GM10266 (cell line): ENCODE measurements at regions not wholly inside any gene's neighbourhood (a gene's known extent, or its start where the extent isn't known, plus 50 kb on each side); places are given as distances from the start of the nearest gene placed in this dataset.
"Not testable (repeated sequence)": the region's sequence is repeated elsewhere in the genome, so short reads cannot be mapped to it uniquely, and the experiment has no call there.

ENCODE experiments used
- DNase-seq: peaks from one replicate; pipeline ENCODE4 v3.0.0; 2012; ENCODE audit errors: extremely low spot score
- TF ChIP-seq, protein P1 (sequence below): IDR thresholded peaks from 2 replicates; pipeline ENCODE4 v1.5.1; 2012; ENCODE audit warnings: mild to moderate bottlenecking, low read depth; ENCODE audit not compliant: control insufficient read depth, insufficient read depth; ENCODE audit errors: missing control alignments

DNA sequence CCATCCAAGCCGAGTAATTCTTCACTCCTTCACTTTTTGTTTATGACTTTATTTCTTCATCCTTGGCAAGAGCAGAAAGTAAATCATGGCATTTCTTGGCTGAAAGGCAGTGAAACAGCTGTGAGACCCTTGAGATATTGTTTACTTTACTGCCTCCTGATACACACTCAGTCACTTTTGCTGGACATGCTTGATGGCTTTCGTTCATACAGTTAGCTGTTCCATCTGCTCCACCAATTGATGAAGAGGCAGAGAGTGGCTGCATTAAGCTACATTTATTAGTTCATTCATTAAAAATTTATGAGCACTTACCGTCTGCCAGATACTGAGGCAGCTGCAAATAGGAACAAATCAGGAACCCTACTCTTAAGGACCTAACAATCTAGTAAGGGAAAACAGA, 184.4 kb upstream of the OR13F1 start:
- no peak for DNase-seq
- TF ChIP-seq, protein P1, sequence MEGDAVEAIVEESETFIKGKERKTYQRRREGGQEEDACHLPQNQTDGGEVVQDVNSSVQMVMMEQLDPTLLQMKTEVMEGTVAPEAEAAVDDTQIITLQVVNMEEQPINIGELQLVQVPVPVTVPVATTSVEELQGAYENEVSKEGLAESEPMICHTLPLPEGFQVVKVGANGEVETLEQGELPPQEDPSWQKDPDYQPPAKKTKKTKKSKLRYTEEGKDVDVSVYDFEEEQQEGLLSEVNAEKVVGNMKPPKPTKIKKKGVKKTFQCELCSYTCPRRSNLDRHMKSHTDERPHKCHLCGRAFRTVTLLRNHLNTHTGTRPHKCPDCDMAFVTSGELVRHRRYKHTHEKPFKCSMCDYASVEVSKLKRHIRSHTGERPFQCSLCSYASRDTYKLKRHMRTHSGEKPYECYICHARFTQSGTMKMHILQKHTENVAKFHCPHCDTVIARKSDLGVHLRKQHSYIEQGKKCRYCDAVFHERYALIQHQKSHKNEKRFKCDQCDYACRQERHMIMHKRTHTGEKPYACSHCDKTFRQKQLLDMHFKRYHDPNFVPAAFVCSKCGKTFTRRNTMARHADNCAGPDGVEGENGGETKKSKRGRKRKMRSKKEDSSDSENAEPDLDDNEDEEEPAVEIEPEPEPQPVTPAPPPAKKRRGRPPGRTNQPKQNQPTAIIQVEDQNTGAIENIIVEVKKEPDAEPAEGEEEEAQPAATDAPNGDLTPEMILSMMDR: no peak

DNA sequence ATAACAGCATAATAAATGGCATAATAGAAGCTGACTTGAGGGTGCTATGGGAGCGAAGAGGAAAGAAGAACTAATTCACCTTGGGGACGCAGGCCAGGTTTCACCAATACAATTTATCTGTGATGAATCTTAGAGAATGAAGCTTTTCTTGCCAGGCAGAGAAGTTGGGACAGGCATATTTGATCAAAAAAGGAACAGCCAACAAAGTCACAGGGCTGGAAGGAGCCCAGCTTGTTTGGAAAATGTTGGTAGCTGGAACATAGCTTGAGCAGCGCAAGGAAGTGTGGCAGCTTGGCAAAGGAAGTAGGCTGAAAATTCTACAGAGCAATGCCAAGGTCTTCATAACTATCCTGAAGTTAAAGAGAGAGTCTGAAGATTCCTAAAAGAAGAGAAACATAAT, 181.5 kb upstream of the OR13F1 start:
- no peak for DNase-seq
- TF ChIP-seq, protein P1: no peak

DNA sequence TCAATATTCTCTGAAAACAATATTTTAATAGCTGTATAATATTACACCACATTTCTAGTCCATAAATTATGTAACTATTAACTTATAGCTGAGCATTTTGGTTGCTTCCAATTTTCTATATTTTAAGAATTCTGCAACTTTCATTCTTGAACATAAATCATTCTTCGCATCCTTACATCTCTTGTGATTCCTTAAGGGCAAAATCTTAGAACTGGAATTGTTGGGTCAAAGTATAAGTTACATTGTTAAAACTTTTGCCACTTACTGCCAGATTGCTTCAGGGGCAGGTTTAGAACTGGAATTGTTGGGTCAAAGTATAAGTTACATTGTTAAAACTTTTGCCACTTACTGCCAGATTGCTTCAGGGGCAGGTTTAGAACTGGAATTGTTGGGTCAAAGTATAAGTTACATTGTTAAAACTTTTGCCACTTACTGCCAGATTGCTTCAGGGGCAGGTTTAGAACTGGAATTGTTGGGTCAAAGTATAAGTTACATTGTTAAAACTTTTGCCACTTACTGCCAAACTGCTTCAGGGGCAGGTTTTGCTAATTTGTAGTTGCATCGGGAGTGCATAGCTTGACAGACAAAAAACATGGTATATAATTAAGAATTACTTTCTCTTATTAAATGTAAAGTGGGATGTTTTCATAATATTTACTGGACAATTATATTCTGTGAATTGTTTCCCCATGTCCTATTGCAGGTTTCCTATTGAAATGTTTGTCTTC, 179.9 kb upstream of the OR13F1 start:
- DNase-seq: not testable (repeated sequence)

DNA sequence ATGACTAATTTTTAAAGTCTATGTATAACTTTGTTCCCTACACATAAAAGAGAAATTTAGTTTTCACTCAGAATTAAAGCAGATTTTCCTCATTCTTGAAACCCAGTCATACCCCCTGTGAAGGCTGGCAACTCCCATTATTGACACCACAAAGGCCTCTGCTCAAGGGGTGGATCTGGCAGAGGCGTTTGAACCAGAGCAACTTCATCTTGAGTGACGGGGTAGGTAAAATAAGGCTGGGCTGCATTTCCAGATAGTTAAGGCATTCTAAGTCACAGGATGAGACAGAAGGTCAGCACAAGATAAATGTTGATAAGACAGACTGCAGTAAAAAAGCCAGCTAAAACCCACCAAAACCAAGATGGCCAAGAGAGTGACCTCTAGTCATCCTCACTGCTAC, 177.2 kb upstream of the OR13F1 start:
- TF ChIP-seq, protein P1: no peak
- no peak for DNase-seq

DNA sequence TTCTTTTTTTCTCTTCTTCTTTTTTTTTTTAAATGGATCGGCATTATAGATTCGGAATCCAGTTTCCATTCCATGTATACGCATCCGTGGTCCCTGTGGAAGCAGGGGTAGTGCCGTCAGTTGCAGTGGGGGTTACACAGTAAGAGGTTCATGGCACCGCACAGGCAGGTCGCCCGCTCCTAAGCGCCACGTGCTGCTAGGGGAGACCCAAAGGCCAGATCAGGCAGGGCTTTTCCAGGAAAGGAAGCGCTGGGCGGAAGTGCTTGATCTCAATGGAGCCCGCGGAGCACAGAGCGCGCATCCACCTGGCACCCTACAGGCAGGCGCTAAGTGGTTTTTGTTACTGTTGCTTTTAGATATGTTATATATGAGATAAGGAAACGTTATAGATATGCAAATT, 174.8 kb upstream of the OR13F1 start:
- TF ChIP-seq, protein P1: no peak
- DNase-seq: no peak

DNA sequence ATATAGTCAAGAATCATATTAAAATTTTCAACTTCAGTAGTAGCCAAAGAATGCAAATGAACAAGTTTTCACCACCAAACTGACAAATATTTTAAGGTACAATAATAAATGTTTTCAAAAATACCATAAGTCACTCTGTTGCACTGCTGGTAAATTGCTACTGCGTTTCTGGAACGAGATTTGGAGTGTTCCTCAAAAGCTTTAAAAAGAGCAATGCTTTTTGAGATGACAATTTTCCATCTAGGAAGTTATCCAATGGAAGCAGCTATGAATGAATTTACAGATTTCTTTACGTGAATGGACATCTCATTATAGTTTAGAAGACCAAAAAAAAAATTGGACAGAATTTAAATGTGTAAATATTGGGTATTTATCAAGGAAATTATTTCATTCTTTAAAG, 173.2 kb upstream of the OR13F1 start:
- TF ChIP-seq, protein P1: no peak
- DNase-seq: no peak

DNA sequence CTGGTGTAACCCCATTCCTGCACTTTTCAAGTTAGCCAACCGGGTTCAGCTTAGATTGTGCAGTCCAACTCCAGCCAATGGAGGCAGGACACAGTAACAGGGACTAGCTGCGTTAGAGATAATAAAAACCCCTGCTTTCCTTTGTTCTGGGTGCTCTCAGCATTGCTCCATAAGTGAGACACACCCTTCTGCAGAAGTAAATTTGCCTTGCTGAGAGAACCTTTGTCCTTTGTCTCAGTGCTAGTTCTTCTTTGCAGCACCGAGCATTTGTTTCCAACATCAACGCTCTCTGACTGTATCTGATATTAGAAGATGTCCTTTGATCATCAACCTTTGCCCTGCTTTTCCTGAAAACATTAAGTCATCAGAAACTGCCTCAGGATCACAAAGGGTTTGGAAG, 169.5 kb upstream of the OR13F1 start:
- no peak for DNase-seq
- TF ChIP-seq, protein P1: no peak

DNA sequence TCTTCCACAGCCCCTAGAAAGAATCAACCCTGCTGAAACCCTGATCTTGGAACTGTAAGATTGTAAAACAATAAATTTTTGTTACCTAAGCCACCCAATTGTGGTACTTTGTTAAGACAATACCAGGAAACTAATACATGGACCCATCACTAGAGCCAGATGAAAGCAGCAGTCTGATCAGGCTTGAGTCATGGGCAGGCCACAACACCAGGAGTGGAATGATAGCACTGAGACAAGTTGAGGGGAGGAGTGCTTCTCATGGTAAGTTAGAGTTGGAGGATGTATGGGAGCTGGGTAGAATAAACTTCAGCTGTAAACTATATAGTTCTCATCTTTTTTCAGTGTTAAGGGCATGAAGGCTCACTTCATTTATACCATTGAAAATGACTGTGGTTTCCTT, 164.4 kb upstream of the OR13F1 start:
- no peak for DNase-seq
- TF ChIP-seq, protein P1: no peak
